Esophagus muscularis mucosa (tissue), 4 donors: ENCODE measurements at regions not wholly inside any gene's neighbourhood (a gene's known extent, or its start where the extent isn't known, plus 50 kb on each side); places are given as distances from the start of the nearest gene placed in this dataset.

Source experiments
- CTCF ChIP-seq, 3 experiments: fragments of 200-600 bp in 2 of 3; fragments of 450-650 bp in 1 of 3; sonication (generic) in 2 of 3; IDR thresholded peaks; one replicate each; pipeline ENCODE4 v1.5.1; 2017 to 2019; ENCODE audit warnings: antibody characterized with exemption in 3 of 3, mild to moderate bottlenecking in 2 of 3, moderate library complexity in 1 of 3
- EP300 ChIP-seq: sonication (generic); formaldehyde crosslinking; IDR thresholded peaks from one replicate; pipeline ENCODE4 v1.6.1; 2017; ENCODE audit warnings: antibody characterized with exemption
- POLR2A ChIP-seq: fragments of 450-650 bp; IDR thresholded peaks from one replicate; pipeline ENCODE4 v1.6.1; 2017; ENCODE audit warnings: antibody characterized with exemption, moderate library complexity, mild to moderate bottlenecking, low read depth
- POLR2AphosphoS5 ChIP-seq, 2 donors: sonication (generic); formaldehyde crosslinking; IDR thresholded peaks; one replicate each; pipeline ENCODE4 v1.6.1; 2017; ENCODE audit warnings: antibody characterized with exemption in 2 of 2

GRCh38 chr16:35565626-35566025 is 2106.2 kb downstream of the TP53TG3F start:
- TF ChIP-seq POLR2AphosphoS5 (IDR thresholded peaks at IDR 0.05) (no peak), CTCF (IDR thresholded peaks at IDR 0.05) (no peak), POLR2A (no peak), EP300 (no peak)
